ENCODE measurements at regions not wholly inside any gene's neighbourhood (a gene's known extent, or its start where the extent isn't known, plus 50 kb on each side); places are given as distances from the start of the nearest gene placed in this dataset.
"Not testable (repeated sequence)": the region's sequence is repeated elsewhere in the genome, so short reads cannot be mapped to it uniquely, and the experiment has no call there.

DNA sequence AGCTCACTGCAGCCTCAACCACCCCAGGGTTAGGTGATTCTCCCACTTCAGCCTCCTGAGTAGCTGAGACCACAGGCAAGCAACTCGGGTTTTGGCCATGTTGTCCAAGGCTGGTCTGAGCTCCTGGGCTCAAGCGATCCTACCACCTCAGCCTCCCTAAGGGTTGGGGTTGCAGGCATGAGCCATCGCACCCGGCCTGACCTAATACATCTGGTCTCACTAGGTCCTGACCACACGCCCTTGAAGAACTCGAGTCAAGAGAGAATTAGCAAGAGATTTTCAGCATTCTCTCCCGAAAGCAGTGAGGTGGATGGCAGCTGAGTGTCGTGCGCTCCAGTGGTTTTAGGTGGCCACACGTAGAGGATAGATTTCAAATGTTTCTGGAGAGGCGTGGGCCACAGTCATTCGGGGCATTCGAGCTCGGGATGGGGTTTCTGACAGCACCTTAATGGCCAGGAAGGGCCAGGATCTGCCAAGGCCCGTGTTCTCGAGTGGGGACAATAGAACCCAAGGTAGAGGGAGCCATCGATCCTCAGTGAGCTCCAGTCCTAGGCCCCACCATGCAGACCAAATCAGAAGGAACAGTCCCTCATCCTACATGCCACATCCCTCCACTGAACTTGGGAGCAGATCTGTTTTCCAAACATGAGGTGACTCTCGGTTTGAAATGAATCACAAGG is 193.1 kb downstream of the ALG10 start:
- TF ChIP-seq, protein P1, sequence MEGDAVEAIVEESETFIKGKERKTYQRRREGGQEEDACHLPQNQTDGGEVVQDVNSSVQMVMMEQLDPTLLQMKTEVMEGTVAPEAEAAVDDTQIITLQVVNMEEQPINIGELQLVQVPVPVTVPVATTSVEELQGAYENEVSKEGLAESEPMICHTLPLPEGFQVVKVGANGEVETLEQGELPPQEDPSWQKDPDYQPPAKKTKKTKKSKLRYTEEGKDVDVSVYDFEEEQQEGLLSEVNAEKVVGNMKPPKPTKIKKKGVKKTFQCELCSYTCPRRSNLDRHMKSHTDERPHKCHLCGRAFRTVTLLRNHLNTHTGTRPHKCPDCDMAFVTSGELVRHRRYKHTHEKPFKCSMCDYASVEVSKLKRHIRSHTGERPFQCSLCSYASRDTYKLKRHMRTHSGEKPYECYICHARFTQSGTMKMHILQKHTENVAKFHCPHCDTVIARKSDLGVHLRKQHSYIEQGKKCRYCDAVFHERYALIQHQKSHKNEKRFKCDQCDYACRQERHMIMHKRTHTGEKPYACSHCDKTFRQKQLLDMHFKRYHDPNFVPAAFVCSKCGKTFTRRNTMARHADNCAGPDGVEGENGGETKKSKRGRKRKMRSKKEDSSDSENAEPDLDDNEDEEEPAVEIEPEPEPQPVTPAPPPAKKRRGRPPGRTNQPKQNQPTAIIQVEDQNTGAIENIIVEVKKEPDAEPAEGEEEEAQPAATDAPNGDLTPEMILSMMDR (conservative IDR thresholded peaks at IDR 0.05) = no peak
- H3K27ac ChIP-seq = no peak overlapping the region

DNA sequence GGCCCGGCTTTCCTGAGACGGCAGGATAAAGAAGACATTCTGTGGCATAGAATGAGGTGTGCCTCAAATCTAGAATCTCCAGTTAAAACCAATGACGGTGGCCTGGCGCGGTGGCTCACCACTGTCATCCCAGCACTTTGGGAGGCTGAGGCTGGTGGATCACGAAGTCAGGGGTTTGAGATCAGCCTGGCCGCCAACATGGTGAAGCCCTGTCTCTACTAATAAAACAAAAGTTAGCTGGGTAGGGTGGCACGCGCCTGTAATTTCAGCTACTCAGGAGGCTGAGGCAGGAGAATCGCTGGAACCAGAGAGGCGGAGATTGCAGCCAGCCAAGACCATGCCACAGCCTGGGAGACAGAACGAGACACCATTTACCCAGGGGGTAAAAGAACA is 193.6 kb downstream of the ALG10 start:
- TF ChIP-seq, protein P1 (conservative IDR thresholded peaks at IDR 0.05) = no peak
- H3K27ac ChIP-seq = no peak overlapping the region

DNA sequence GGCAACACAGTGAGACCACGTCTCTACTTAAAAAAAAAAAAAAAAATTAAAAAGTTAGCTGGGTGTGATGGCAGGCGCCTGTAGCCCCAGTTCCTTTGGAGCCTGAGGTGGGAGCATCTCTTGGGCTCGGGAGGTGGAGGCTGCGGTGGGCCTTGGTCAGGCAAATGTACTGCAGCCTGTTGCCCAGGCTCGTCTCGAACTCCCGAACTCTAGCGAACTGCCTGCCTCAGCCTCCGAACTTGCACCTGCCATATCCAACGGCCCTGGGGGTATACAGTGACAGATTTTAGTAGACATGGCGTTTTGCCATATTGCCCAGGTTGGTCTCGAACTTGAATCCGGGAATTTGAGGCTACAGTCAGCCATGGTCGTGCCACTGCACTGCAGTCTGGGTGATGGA is 195.4 kb downstream of the ALG10 start:
- H3K27ac ChIP-seq = no peak overlapping the region
- TF ChIP-seq, protein P1 (conservative IDR thresholded peaks at IDR 0.05) = no peak

DNA sequence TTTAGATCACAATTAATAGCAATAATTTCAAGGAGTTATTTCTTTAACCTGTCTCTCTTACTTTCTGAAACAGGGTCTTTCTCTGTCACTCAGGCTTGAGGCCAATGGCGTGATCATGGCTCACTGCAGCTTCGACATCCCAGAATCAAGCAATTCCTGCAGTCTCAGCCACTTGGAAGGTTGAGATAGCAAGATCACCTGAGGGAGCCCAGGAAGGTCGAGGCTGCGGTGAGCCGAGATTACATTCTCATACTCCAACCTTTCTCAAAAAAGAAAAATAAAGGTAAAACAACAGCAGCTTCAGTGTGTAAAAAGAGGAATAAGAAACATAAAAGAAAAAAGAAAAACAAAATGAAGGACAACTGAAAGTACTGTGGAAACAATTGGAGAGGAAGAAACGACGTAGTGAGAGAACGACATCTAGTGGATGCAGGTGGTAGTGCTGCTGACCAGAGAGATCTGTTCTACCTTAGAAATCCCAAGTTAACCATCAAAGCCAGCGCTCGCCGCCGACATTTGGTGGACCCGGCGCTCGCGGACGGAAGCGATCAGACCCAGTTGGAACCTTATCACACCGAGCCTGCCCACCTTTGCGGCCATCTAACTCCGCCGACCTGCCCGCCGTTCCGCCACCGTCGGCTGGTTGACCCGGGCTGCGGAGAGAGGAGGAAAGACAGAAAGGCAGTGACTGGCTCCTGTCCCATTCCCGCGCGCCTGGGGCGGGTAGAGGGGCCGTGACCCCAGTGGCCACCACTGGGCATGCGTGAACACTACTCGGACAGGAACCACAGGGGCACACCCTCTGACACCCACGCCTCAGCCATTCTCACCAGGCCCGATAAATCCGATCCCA is 196.1 kb downstream of the ALG10 start:
- peak overlapping the region; percentile 26; the same call in 1 of the 2 replicates for H3K27ac ChIP-seq
- TF ChIP-seq, protein P1 (conservative IDR thresholded peaks at IDR 0.05) = peak; percentile 96

DNA sequence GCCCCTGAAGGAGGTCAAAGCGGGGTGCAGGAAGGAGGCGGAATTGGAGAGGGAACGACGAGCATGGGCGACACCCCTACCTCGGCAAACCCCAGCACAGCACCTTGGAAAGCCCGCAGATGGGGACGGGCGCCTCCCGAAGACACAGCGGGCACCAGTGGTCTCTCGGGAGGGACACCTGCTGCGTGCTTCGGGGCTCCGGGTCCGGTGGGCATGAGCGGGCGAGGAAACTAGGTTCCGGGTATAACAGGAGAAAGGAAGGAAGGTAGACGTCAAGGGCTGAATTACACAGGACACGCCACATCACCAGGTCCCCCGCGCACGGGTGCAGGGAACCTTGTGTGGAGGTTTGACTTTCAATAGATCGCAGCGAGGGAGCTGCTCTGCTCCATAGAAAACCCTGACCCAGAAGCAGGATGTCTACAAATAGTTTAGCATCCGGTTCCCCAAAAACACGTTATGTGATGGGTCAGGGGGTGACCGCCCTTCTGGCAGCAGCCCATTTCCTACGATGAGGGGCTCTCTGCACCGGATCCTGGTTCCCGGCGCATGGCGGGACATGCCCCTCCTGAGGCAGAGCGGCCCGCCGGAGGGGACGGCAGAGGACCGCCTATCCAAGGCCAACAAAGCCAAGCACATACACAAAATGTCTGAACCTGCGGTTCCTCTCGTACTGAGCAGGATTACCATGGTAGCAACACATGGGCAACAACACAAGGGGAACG is 196.9 kb downstream of the ALG10 start:
- peak overlapping the region; percentile 26; the same call in 1 of the 2 replicates for H3K27ac ChIP-seq
- TF ChIP-seq, protein P1 (conservative IDR thresholded peaks at IDR 0.05) = no peak

DNA sequence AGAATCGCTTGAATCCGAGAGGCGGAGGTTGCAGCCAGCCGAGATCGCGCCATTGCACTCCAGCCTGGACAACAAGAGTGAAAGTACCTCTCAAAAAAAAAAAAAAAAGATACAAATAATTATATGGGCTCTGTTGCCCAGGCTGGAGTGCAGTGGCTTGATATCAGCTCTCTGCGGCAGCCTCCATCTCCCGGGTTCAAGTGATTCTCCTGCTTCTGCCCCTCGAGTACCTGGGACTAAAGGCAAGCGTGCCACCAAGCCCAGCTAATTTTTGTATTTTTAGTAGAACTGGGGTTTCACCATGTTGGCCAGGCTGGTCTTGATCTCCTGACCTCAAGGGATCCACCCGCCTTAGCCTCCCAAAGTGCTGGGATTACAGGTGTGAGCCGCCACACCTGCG is 197.8 kb downstream of the ALG10 start:
- not testable (repeated sequence) for H3K27ac ChIP-seq

DNA sequence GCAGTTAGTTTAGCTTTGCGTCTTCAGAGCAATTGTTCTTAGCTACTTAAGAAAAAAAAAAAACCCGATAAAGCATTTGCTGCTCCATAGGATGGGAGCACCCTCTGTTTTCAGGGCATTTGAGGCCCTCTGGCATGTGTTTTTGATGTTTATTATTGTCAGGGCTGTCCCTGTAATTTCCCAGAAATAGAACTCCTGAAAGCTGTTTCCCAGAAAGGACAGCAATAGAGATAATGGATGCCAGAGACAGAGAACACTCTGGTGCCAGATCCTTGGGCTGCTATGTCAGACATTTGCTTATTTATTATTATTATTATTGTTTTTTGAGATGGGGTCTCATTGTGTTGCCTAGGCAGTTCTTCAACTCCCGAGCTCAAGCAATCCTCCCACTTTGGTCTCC is 201.3 kb downstream of the ALG10 start:
- TF ChIP-seq, protein P1 (conservative IDR thresholded peaks at IDR 0.05) = no peak
- no peak overlapping the region for H3K27ac ChIP-seq

DNA sequence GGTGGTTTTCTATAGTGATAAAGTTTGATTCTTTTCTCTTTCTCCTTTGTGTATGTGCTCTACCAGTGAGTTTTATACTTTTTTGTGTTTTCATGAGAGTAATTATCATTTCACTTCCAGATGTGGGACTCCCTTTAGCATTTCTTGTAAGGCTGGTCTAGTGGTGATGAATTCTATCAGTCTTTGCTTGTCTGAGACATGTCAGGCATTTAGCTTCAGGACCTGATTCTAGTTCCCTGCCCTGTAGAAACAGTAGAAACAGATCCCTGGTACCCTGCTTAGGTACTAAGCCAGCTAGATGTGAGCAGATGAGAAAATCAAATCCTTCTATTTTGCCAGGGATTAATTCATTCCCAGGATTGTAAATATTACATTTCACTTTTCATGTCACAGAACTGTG is 203.7 kb downstream of the ALG10 start:
- not testable (repeated sequence) for H3K27ac ChIP-seq

DNA sequence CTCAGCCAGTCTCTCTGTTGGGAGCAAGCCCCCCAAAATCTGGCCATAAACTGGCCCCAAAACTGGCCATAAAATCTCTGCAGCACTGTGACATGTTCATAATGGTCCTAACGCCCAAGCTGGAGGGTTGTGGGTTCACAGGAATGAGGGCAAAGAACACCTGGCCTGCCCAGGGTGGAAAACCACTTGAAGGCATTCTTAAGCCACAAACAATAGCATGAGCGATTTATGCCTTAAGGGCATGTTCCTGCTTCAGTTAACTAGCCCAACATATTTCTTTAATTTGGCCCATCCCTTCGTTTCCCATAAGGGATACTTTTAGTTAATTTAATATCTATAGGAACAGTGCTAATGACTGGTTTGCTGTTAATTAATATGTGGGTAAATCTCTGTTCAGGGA is 205.8 kb downstream of the ALG10 start:
- H3K27ac ChIP-seq = not testable (repeated sequence)

DNA sequence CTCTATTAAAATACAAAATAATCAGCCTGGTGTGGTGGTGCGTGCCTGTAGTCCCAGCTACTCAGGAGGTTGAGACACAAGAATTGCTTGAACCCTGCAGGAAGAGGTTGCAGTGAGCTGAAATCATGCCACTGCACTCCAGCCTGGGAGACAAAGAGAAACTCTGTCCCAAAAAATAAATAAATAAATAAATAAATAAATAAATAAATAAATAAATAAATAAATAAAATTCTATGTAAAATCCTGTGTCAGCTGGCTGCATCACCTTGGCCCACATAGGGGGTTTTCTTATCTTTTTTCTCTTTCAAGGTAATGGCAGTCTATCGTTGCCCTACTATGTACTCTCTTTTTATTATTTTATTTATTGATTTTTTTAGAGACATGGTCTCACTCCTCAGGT is 206.7 kb downstream of the ALG10 start:
- H3K27ac ChIP-seq = not testable (repeated sequence)

All from VCaP (cell line).